Cardiac muscle cell (in vitro differentiated cells and primary cell): ENCODE measurements at regions not wholly inside any gene's neighbourhood (a gene's known extent, or its start where the extent isn't known, plus 50 kb on each side); places are given as distances from the start of the nearest gene placed in this dataset.

ENCODE experiments used
- DNase-seq, 2 donors: peaks; one replicate each; pipeline versions ENCODE4 v3.0.0 to v3.0.0-alpha.2; 2010 to 2017; ENCODE audit warnings: low read depth in 1 of 2, low spot score in 1 of 2
- H3K27ac ChIP-seq: fragments of 200-600 bp; sonication (generic); 2 replicates; pipeline ENCODE4 v1.5.1; 2016
- H3K27me3 ChIP-seq: fragments of 200-600 bp; sonication (generic); 2 replicates; pipeline ENCODE4 v1.6.0; 2016; ENCODE audit warnings: control low read depth
- H3K36me3 ChIP-seq: fragments of 200-600 bp; sonication (generic); 2 replicates; pipeline ENCODE4 v1.5.1; 2016; ENCODE audit warnings: control low read depth
- H3K4me1 ChIP-seq: fragments of 200-600 bp; sonication (generic); 2 replicates; pipeline ENCODE4 v1.8.1; 2017; ENCODE audit warnings: low read depth, mild to moderate bottlenecking, mixed run types
- H3K4me3 ChIP-seq: fragments of 200-600 bp; sonication (generic); 2 replicates; pipeline ENCODE4 v1.5.1; 2016; ENCODE audit warnings: mild to moderate bottlenecking
- H3K9me3 ChIP-seq: fragments of 200-600 bp; sonication (generic); 2 replicates; pipeline ENCODE4 v1.5.1; 2017; ENCODE audit warnings: low read depth, mild to moderate bottlenecking, control low read depth
- TF ChIP-seq, protein P1 (sequence below): IDR thresholded peaks from 2 replicates; pipeline ENCODE4 v1.5.1; 2012; ENCODE audit warnings: low read depth, mild to moderate bottlenecking, low read length

DNA sequence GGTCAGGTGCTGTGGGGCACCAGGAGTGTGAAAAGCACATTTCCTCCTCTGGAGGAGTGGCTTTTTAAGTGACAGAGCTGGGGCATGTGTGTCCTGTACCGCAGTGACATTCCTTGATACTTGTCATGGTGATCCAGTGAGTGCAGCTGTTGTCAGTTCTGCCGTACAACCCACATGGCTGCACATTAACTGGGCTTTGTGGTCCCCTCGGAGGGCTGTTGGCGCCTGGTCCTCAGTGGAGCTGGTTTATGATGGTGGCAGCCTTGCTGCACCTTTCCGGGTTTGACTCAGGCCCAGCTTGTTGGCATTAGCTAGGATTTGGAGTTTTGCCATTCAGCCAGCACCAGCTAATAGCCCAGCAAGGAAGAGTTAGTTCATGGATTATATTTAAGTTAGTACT, 77.0 kb downstream of the SLC25A47 start:
- Histone ChIP-seq H3K27ac (no peak overlapping the region), H3K4me3 (no peak overlapping the region), H3K9me3 (no peaks in the 10 kb centered on the region), H3K27me3 (no peaks in the 10 kb centered on the region), H3K36me3 (no peaks in the 10 kb centered on the region), H3K4me1 (no peaks in the 10 kb centered on the region)
- TF ChIP-seq, protein P1, sequence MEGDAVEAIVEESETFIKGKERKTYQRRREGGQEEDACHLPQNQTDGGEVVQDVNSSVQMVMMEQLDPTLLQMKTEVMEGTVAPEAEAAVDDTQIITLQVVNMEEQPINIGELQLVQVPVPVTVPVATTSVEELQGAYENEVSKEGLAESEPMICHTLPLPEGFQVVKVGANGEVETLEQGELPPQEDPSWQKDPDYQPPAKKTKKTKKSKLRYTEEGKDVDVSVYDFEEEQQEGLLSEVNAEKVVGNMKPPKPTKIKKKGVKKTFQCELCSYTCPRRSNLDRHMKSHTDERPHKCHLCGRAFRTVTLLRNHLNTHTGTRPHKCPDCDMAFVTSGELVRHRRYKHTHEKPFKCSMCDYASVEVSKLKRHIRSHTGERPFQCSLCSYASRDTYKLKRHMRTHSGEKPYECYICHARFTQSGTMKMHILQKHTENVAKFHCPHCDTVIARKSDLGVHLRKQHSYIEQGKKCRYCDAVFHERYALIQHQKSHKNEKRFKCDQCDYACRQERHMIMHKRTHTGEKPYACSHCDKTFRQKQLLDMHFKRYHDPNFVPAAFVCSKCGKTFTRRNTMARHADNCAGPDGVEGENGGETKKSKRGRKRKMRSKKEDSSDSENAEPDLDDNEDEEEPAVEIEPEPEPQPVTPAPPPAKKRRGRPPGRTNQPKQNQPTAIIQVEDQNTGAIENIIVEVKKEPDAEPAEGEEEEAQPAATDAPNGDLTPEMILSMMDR, result no peak
- DNase-seq, result no peak

DNA sequence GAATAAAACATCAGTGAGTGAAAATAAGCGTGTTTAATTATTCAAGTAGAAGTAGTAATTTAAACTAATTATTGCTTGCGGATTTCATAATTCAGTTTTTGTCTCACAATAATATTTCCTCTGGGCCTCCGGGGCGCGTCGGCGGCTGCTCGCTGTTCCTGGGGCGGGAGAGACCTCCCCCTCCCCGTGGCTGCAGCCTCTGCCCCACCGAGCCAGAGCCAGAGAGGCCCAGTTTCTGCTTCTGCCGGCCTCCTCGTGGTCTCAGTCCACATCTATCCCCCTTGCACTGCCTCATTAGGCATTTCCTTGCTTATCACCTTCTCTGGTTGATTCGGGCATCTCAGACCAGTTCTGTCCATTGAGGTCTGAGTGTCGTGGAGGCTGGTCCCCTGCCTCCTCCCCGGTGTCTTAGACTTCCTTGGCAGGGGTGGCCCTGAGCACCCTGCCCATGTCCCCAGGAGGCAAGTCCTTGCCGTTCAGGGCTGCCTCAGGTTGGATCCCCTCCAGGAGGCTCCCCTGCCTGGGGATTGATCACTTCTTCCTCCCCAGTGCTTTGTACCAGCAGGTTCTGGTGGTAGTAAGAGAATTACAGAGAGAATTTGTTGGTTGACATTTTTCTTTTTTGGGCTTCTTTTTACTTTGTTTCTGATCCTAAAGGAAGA, 78.0 kb downstream of the SLC25A47 start:
- DNase-seq, result no peak
- Histone ChIP-seq H3K27ac (no peak overlapping the region), H3K4me1 (no peaks in the 10 kb centered on the region), H3K27me3 (no peaks in the 10 kb centered on the region), H3K4me3 (no peak overlapping the region), H3K36me3 (no peaks in the 10 kb centered on the region), H3K9me3 (no peaks in the 10 kb centered on the region)
- TF ChIP-seq, protein P1, result no peak

DNA sequence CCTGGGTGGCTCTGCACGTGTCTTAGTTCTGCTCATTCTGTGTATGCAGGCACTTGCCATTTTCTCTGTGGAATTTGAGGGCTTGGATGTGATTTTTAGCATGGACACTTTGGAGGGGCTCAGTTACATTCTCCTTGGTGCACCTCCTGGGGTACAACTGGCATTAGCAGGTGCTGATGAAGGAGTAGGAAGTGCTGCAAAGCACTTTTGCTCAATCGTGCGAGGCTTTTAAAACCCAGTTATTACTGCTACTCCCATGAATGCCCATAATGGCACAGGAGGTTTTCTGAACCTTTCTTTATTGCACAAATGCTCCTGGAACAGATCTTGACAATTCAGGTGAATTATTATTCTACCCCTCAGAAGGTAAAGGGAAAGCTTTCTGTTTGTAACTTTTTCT, 78.7 kb downstream of the SLC25A47 start:
- TF ChIP-seq, protein P1, result no peak
- Histone ChIP-seq H3K27ac (no peak overlapping the region), H3K4me3 (no peak overlapping the region), H3K36me3 (no peaks in the 10 kb centered on the region), H3K4me1 (no peaks in the 10 kb centered on the region), H3K9me3 (no peaks in the 10 kb centered on the region), H3K27me3 (no peaks in the 10 kb centered on the region)
- no peak for DNase-seq

DNA sequence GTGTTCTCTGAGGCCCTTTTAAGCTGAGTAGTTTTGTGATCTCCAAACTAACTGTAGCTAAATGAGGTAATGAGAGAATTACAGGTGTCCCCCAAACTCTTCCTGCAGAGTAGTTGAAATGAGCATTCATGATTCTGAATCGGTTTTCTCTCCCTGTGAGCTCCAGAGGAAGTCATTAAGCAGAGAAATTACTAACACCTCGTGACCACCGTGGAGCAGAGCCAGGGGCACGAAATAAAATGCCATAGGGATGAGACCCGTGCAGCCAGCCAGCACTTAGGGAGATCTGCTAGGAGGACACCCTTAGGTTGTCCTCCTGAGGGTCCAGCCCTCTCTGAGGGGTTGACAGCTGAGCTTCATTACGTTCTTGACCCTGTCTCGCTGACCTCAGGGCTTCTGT, 79.5 kb downstream of the SLC25A47 start:
- DNase-seq, result no peak
- H3K4me3 ChIP-seq, result no peak overlapping the region

DNA sequence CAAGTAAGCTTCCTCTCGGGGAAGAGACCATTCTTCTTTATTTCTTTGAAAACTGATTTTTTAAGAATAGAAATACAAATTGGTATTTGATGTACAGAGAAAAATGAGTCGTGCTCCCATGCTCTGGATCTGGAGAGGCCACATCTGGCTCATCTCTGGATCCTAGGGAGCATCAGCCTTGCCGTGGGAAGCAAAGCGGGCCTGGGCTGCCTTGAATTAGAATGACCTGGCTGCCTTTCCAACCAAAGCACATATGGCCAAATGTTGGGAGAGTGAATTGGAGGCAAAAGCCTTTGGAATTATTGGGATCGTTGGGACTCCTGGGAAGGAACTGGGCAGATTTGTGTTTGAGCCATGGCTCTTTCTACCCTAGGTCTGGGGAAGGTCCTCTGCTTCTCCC, 80.0 kb downstream of the SLC25A47 start:
- Histone ChIP-seq H3K27me3 (no peaks in the 10 kb centered on the region), H3K27ac (no peak overlapping the region), H3K4me3 (no peak overlapping the region), H3K36me3 (no peaks in the 10 kb centered on the region), H3K4me1 (no peaks in the 10 kb centered on the region), H3K9me3 (no peaks in the 10 kb centered on the region)
- TF ChIP-seq, protein P1, result no peak
- no peak for DNase-seq

More for the DNA sequence above, 79.5 kb downstream of the SLC25A47 start:
- no peak overlapping the region for H3K27ac ChIP-seq
- H3K9me3 ChIP-seq, result no peaks in the 10 kb centered on the region
- TF ChIP-seq, protein P1, result no peak
- no peaks in the 10 kb centered on the region for H3K36me3 ChIP-seq
- H3K27me3 ChIP-seq, result no peaks in the 10 kb centered on the region
- H3K4me1 ChIP-seq, result no peaks in the 10 kb centered on the region
